Left colon (tissue), 2 donors: ENCODE measurements at regions not wholly inside any gene's neighbourhood (a gene's known extent, or its start where the extent isn't known, plus 50 kb on each side); places are given as distances from the start of the nearest gene placed in this dataset.
"Not testable (repeated sequence)": the region's sequence is repeated elsewhere in the genome, so short reads cannot be mapped to it uniquely, and the experiment has no call there.

Source experiments
- ATAC-seq: fragments of 200-7000 bp; cut with Tn5 transposase; one replicate; pipeline ENCODE4 v1.9.1; 2020; ENCODE audit warnings: mild to moderate bottlenecking, moderate library complexity
- DNase-seq, 2 donors: peaks; one replicate each; pipeline ENCODE4 v3.0.0-alpha.2; 2020
- intact Hi-C, 2 donors: fragments of 100-400 bp; cut with DNase I in 1 of 2; cut with micrococcal nuclease in 1 of 2; formaldehyde crosslinking; loops; one replicate each; pipeline versions ENCODE4 v1.11.2 to v1.14.0; 2022; cut with DNase I, micrococcal nuclease
- donor health status: DM: no; HTN: no; CAD: no.
- donor health status: DM: yes; HTN: yes; CAD: no.

- intact Hi-C loops: no loop called here
- DNase-seq (no peak), ATAC-seq (no peak)
Measured at GRCh38 chr12:128075332-128075731, 191.6 kb upstream of the TMEM132C start.

- intact Hi-C loops: no loop called here
- DNase-seq (no peak), ATAC-seq (no peak)
Measured at GRCh38 chr12:128076188-128076587, 190.8 kb upstream of the TMEM132C start.

GRCh38 chr12:128077211-128077916 is 189.6 kb upstream of the TMEM132C start:
- intact Hi-C loops: no loop called here

GRCh38 chr12:128077917-128078298 is 189.1 kb upstream of the TMEM132C start:
- intact Hi-C loops: no loop called here
- DNase-seq (no peak), ATAC-seq (no peak)

More at GRCh38 chr12:128077211-128077916, 189.6 kb upstream of the TMEM132C start:
- ATAC-seq (no peak), DNase-seq (no peak)

- ATAC-seq (no peak), DNase-seq (no peak)
- intact Hi-C loops: no loop called here
Measured at GRCh38 chr12:128078301-128078971, 188.5 kb upstream of the TMEM132C start.

- DNase-seq (no peak), ATAC-seq (no peak)
- intact Hi-C loops: no loop called here
Measured at GRCh38 chr12:128079446-128079845, 187.5 kb upstream of the TMEM132C start.

- intact Hi-C loops: no loop called here
Measured at GRCh38 chr12:128083132-128083729, 183.7 kb upstream of the TMEM132C start.

GRCh38 chr12:128088926-128089325 is 178.0 kb upstream of the TMEM132C start:
- DNase-seq: no peak
- intact Hi-C loops: no loop called here
- ATAC-seq: no peak

More at GRCh38 chr12:128083132-128083729, 183.7 kb upstream of the TMEM132C start:
- no peak for DNase-seq
- ATAC-seq: peak; percentile 40

GRCh38 chr12:128089961-128090360 is 177.0 kb upstream of the TMEM132C start:
- no peak for DNase-seq
- ATAC-seq: no peak
- intact Hi-C loops: no loop called here

GRCh38 chr12:128091101-128091720 is 175.8 kb upstream of the TMEM132C start:
- ATAC-seq (no peak), DNase-seq (no peak)
- intact Hi-C loops: no loop called here

- no peak for DNase-seq
- intact Hi-C loops: no loop called here
- ATAC-seq: no peak
Measured at GRCh38 chr12:128091951-128092382, 175.0 kb upstream of the TMEM132C start.

GRCh38 chr12:128098730-128099129 is 168.2 kb upstream of the TMEM132C start:
- intact Hi-C loops: no loop called here
- ATAC-seq: no peak
- DNase-seq: no peak

GRCh38 chr12:128103152-128103551 is 163.8 kb upstream of the TMEM132C start:
- DNase-seq: no peak
- ATAC-seq: no peak
- intact Hi-C loops: no loop called here

- DNase-seq: no peak
- intact Hi-C loops: no loop called here
- ATAC-seq: no peak
Measured at GRCh38 chr12:128109236-128109635, 157.7 kb upstream of the TMEM132C start.

- ATAC-seq: no peak
- DNase-seq: no peak
- intact Hi-C loops: no loop called here
Measured at GRCh38 chr12:128109636-128110035, 157.3 kb upstream of the TMEM132C start.

GRCh38 chr12:128111333-128111732 is 155.6 kb upstream of the TMEM132C start:
- intact Hi-C loops: no loop called here
- ATAC-seq: no peak

GRCh38 chr12:128111951-128112350 is 155.0 kb upstream of the TMEM132C start:
- intact Hi-C loops: no loop called here
- no peak for DNase-seq
- no peak for ATAC-seq

More at GRCh38 chr12:128111333-128111732, 155.6 kb upstream of the TMEM132C start:
- no peak for DNase-seq

GRCh38 chr12:128113250-128113649 is 153.7 kb upstream of the TMEM132C start:
- DNase-seq, intact Hi-C loops, ATAC-seq: not testable (repeated sequence)

- ATAC-seq (no peak), DNase-seq (no peak)
- intact Hi-C loops: no loop called here
Measured at GRCh38 chr12:128114485-128114884, 152.5 kb upstream of the TMEM132C start.

- no peak for ATAC-seq
- no peak for DNase-seq
- intact Hi-C loops: no loop called here
Measured at GRCh38 chr12:128116537-128116936, 150.4 kb upstream of the TMEM132C start.
